HL-60 (cell line): ENCODE measurements at regions not wholly inside any gene's neighbourhood (a gene's known extent, or its start where the extent isn't known, plus 50 kb on each side); places are given as distances from the start of the nearest gene placed in this dataset.

Experiments
- POLR2AphosphoS5 ChIP-seq: IDR thresholded peaks from 2 replicates; pipeline ENCODE4 v1.6.1; 2012; ENCODE audit warnings: low read depth
- TF ChIP-seq, protein P1 (sequence below): IDR thresholded peaks from one replicate; pipeline ENCODE4 v1.5.1; 2011; ENCODE audit warnings: low read length, control low read depth, inconsistent platforms; ENCODE audit not compliant: insufficient read depth

DNA sequence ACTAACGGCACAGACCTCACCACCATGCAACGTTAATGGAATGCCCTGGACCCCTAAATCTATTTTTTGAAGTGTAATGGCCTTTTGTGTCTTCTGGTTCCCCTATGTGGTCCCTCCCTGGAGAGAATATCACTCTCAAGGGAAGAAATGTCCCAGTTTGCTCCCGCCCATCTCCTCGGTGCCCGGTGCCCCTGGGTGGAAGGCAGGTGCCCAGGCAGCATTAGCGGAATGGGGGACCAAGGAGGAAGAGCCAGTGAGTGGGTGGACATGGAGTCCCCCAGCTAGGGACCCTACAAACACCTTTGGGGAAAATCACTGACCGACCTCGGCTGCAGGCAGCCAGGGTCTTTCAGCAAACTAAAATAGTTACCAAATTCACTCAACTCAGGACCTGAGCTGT is 212.1 kb upstream of the RTL1 start:
- no peak for TF ChIP-seq POLR2AphosphoS5
- TF ChIP-seq, protein P1, sequence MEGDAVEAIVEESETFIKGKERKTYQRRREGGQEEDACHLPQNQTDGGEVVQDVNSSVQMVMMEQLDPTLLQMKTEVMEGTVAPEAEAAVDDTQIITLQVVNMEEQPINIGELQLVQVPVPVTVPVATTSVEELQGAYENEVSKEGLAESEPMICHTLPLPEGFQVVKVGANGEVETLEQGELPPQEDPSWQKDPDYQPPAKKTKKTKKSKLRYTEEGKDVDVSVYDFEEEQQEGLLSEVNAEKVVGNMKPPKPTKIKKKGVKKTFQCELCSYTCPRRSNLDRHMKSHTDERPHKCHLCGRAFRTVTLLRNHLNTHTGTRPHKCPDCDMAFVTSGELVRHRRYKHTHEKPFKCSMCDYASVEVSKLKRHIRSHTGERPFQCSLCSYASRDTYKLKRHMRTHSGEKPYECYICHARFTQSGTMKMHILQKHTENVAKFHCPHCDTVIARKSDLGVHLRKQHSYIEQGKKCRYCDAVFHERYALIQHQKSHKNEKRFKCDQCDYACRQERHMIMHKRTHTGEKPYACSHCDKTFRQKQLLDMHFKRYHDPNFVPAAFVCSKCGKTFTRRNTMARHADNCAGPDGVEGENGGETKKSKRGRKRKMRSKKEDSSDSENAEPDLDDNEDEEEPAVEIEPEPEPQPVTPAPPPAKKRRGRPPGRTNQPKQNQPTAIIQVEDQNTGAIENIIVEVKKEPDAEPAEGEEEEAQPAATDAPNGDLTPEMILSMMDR = no peak
